ENCODE measurements at regions not wholly inside any gene's neighbourhood (a gene's known extent, or its start where the extent isn't known, plus 50 kb on each side); places are given as distances from the start of the nearest gene placed in this dataset.

- no peak for DNase-seq
- TF ChIP-seq CTCF (IDR thresholded peaks at IDR 0.05) (no peak), POLR2A (IDR thresholded peaks at IDR 0.05) (no peak)
- H3K4me3 ChIP-seq = no peak overlapping the region
- H3K27ac ChIP-seq = no peak overlapping the region
- H3K36me3 ChIP-seq = no peaks in the 10 kb centered on the region
- H3K4me1 ChIP-seq = no peaks in the 10 kb centered on the region
- H3K9me3 ChIP-seq = no peaks in the 10 kb centered on the region
- no peaks in the 10 kb centered on the region for H3K27me3 ChIP-seq
These were observed 201.9 kb upstream of the CDH11 start for GRCh38 chr16:65323655-65324237.

GRCh38 chr16:65319621-65320231 lies 197.9 kb upstream of the CDH11 start:
- Histone ChIP-seq H3K9me3 (no peaks in the 10 kb centered on the region), H3K4me3 (no peak overlapping the region), H3K27ac (no peak overlapping the region), H3K27me3 (no peaks in the 10 kb centered on the region), H3K4me1 (no peaks in the 10 kb centered on the region), H3K36me3 (no peaks in the 10 kb centered on the region)
- no peak for TF ChIP-seq CTCF (IDR thresholded peaks at IDR 0.05)
- no peak for TF ChIP-seq POLR2A (IDR thresholded peaks at IDR 0.05)
- no peak for DNase-seq

- DNase-seq = no peak
- no peak overlapping the region for H3K4me3 ChIP-seq
- no peak for TF ChIP-seq POLR2A (IDR thresholded peaks at IDR 0.05)
- TF ChIP-seq CTCF (IDR thresholded peaks at IDR 0.05) = no peak
- no peaks in the 10 kb centered on the region for H3K4me1 ChIP-seq
- H3K27me3 ChIP-seq = no peaks in the 10 kb centered on the region
- no peak overlapping the region for H3K27ac ChIP-seq
- H3K36me3 ChIP-seq = no peaks in the 10 kb centered on the region
- no peaks in the 10 kb centered on the region for H3K9me3 ChIP-seq
These were observed 196.9 kb upstream of the CDH11 start for GRCh38 chr16:65318590-65319257.

DNA sequence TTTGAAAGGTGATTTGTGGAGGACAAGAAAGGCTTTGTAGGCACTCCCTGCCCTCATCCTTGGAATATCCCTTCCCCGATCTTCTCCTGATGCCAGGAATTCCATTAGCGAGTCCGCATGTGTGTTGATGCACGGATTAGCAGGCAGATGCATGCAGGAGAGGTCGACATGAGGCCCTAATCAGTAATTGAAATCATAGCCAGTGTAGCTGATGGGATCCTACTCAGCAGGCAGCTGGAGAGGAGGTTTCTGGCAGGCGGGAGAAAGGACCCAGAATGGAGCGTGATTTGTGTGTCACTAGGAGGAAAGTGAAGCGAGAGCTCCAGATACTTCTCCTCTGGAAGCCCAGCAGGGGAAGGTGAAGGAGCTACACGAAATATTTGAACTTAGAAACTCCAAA lies 196.3 kb upstream of the CDH11 start:
- DNase-seq = no peak
- H3K36me3 ChIP-seq = no peaks in the 10 kb centered on the region

DNA sequence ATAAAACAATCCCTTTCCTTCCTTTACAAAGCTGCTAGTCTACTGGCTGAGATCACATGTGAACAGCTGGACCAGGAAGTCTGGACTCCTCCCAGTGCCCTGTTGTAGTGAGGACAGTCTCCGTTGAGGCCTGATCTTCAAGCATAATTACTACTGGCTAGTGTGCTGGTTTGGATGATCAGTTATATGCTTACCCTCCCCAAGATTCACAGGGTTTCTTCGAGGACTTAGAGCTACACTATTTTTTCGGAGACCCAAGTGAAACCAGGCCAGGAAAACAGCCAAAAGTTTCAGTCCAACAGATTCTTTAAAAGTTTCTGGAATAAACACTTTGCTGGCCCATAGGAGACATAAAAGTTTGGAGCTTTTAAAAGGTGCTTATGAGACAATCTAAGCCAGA lies 194.9 kb upstream of the CDH11 start:
- H3K36me3 ChIP-seq = no peaks in the 10 kb centered on the region
- no peak for TF ChIP-seq POLR2A (IDR thresholded peaks at IDR 0.05)
- TF ChIP-seq CTCF (IDR thresholded peaks at IDR 0.05) = no peak
- H3K4me1 ChIP-seq = no peaks in the 10 kb centered on the region
- DNase-seq = no peak
- H3K9me3 ChIP-seq = no peaks in the 10 kb centered on the region
- H3K27ac ChIP-seq = no peak overlapping the region
- H3K4me3 ChIP-seq = no peak overlapping the region
- H3K27me3 ChIP-seq = no peaks in the 10 kb centered on the region

More for the DNA sequence above, 196.3 kb upstream of the CDH11 start:
- H3K27ac ChIP-seq = no peak overlapping the region
- no peaks in the 10 kb centered on the region for H3K27me3 ChIP-seq
- no peaks in the 10 kb centered on the region for H3K9me3 ChIP-seq
- no peak overlapping the region for H3K4me3 ChIP-seq
- TF ChIP-seq POLR2A (IDR thresholded peaks at IDR 0.05) (no peak), CTCF (IDR thresholded peaks at IDR 0.05) (no peak)
- no peaks in the 10 kb centered on the region for H3K4me1 ChIP-seq

Data from Peyer's patch (tissue), 4 donors.